H1 (cell line): ENCODE measurements at regions not wholly inside any gene's neighbourhood (a gene's known extent, or its start where the extent isn't known, plus 50 kb on each side); places are given as distances from the start of the nearest gene placed in this dataset.

Experiments used
- NANOG ChIP-seq: IDR thresholded peaks from 2 replicates; pipeline ENCODE4 v1.6.1; 2011; ENCODE audit warnings: low read length, low read depth, mild to moderate bottlenecking, inconsistent platforms; ENCODE audit not compliant: insufficient read depth, poor library complexity, severe bottlenecking
- TF ChIP-seq, protein P1 (sequence below), 3 experiments: IDR thresholded peaks; 1 replicate in 2 of 3; 2 replicates in 1 of 3; pipeline versions ENCODE4 v1.5.1 to v1.6.1; 2011; ENCODE audit warnings: low read length in 3 of 3, mild to moderate bottlenecking in 3 of 3, inconsistent platforms in 2 of 3, low read depth in 1 of 3, moderate library complexity in 1 of 3; ENCODE audit not compliant: insufficient read depth in 1 of 3; ENCODE audit errors: control extremely low read depth in 1 of 3

GRCh38 chr4:116197317-116197809, 888.0 kb downstream of the TRAM1L1 start (continued):
- TF ChIP-seq NANOG = no peak
- TF ChIP-seq, protein P1, sequence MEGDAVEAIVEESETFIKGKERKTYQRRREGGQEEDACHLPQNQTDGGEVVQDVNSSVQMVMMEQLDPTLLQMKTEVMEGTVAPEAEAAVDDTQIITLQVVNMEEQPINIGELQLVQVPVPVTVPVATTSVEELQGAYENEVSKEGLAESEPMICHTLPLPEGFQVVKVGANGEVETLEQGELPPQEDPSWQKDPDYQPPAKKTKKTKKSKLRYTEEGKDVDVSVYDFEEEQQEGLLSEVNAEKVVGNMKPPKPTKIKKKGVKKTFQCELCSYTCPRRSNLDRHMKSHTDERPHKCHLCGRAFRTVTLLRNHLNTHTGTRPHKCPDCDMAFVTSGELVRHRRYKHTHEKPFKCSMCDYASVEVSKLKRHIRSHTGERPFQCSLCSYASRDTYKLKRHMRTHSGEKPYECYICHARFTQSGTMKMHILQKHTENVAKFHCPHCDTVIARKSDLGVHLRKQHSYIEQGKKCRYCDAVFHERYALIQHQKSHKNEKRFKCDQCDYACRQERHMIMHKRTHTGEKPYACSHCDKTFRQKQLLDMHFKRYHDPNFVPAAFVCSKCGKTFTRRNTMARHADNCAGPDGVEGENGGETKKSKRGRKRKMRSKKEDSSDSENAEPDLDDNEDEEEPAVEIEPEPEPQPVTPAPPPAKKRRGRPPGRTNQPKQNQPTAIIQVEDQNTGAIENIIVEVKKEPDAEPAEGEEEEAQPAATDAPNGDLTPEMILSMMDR (IDR thresholded peaks at IDR 0.05; ENCODE audit: control extremely low read depth in 1 of 3, insufficient read depth in 1 of 3, low read depth in 1 of 3, low read length in 3 of 3) = no peak
